Gastroesophageal sphincter (tissue), 4 donors: ENCODE measurements at regions not wholly inside any gene's neighbourhood (a gene's known extent, or its start where the extent isn't known, plus 50 kb on each side); places are given as distances from the start of the nearest gene placed in this dataset.

Experiments used
- ATAC-seq: fragments of 150-250 bp; one replicate; pipeline ENCODE4 v1.9.1; 2016; ENCODE audit warnings: mild to moderate bottlenecking, moderate library complexity
- H3K27ac ChIP-seq, 4 donors: fragments of 200-600 bp; sonication (generic) in 3 of 4; 1 replicate in 3 of 4; 2 replicates in 1 of 4; pipeline ENCODE4 v1.5.1; 2016 to 2019
- H3K27me3 ChIP-seq: fragments of 200-600 bp; sonication (generic); one replicate; pipeline ENCODE4 v1.5.1; 2019
- H3K36me3 ChIP-seq, 2 donors: fragments of 200-600 bp; sonication (generic); one replicate each; pipeline ENCODE4 v1.5.1; 2019; ENCODE audit warnings: control low read depth in 1 of 2
- H3K4me1 ChIP-seq, 3 donors: fragments of 200-600 bp; sonication (generic); 1 replicate in 2 of 3; 2 replicates in 1 of 3; pipeline ENCODE4 v1.5.1; 2016 to 2019; ENCODE audit warnings: control low read depth in 2 of 3
- H3K4me3 ChIP-seq, 2 donors: fragments of 200-600 bp; sonication (generic); one replicate each; pipeline ENCODE4 v1.5.1; 2019; ENCODE audit warnings: mild to moderate bottlenecking in 1 of 2, moderate library complexity in 1 of 2
- H3K9me3 ChIP-seq, 3 donors: fragments of 200-600 bp; sonication (generic); one replicate each; pipeline ENCODE4 v1.5.1; 2017 to 2019; ENCODE audit warnings: control low read depth in 2 of 3
- EP300 ChIP-seq: sonication (generic); formaldehyde crosslinking; IDR thresholded peaks from one replicate; pipeline ENCODE4 v1.6.1; 2017; ENCODE audit warnings: antibody characterized with exemption, mild to moderate bottlenecking
- POLR2A ChIP-seq, 2 donors: fragments of 450-650 bp; IDR thresholded peaks; one replicate each; pipeline ENCODE4 v1.6.1; 2017; ENCODE audit warnings: antibody characterized with exemption in 2 of 2, mild to moderate bottlenecking in 2 of 2, moderate library complexity in 1 of 2
- POLR2AphosphoS5 ChIP-seq: sonication (generic); formaldehyde crosslinking; IDR thresholded peaks from one replicate; pipeline ENCODE4 v1.6.1; 2017; ENCODE audit warnings: antibody characterized with exemption
- WGBS, 2 donors: methylation state at CpG; one replicate each; pipeline ENCODE4 v1.1.5; 2018; ENCODE audit warnings: low coverage in 1 of 2; 5-methylcytosine and 5-hydroxymethylcytosine counted together
- TF ChIP-seq, protein P1 (sequence below), 4 experiments: fragments of 200-600 bp in 2 of 4; fragments of 450-650 bp in 2 of 4; sonication (generic) in 1 of 4; IDR thresholded peaks; one replicate each; pipeline ENCODE4 v1.5.1; 2017 to 2019; ENCODE audit warnings: antibody characterized with exemption in 4 of 4, mild to moderate bottlenecking in 2 of 4, moderate library complexity in 2 of 4

- Histone ChIP-seq H3K4me1 (peaks cover 0 to 9% (median 0%) of the 10 kb centered on the region in 3 donors), H3K4me3 (no peak overlapping the region), H3K27ac (no peak overlapping the region), H3K9me3 (peaks cover 0 to 5% (median 0%) of the 10 kb centered on the region in 3 donors), H3K36me3 (no peaks in the 10 kb centered on the region), H3K27me3 (peaks cover under 1% of the 10 kb centered on the region)
- no peak for ATAC-seq
- TF ChIP-seq POLR2A (IDR thresholded peaks at IDR 0.05) (no peak), POLR2AphosphoS5 (no peak), EP300 (no peak)
- TF ChIP-seq, protein P1, sequence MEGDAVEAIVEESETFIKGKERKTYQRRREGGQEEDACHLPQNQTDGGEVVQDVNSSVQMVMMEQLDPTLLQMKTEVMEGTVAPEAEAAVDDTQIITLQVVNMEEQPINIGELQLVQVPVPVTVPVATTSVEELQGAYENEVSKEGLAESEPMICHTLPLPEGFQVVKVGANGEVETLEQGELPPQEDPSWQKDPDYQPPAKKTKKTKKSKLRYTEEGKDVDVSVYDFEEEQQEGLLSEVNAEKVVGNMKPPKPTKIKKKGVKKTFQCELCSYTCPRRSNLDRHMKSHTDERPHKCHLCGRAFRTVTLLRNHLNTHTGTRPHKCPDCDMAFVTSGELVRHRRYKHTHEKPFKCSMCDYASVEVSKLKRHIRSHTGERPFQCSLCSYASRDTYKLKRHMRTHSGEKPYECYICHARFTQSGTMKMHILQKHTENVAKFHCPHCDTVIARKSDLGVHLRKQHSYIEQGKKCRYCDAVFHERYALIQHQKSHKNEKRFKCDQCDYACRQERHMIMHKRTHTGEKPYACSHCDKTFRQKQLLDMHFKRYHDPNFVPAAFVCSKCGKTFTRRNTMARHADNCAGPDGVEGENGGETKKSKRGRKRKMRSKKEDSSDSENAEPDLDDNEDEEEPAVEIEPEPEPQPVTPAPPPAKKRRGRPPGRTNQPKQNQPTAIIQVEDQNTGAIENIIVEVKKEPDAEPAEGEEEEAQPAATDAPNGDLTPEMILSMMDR (IDR thresholded peaks at IDR 0.05) = no peak
- 92 to 94% methylated on average over 5 to 6 of the region's 6 CpGs for WGBS, 2 donors
Measured at GRCh38 chr10:6769704-6770417, 189.8 kb upstream of the PRKCQ start.

- WGBS, 2 donors = 23% methylated on average over 9 of the region's 11 CpGs
- Histone ChIP-seq H3K4me1 (peaks cover 0 to 9% (median 0%) of the 10 kb centered on the region in 3 donors), H3K9me3 (peaks cover 0 to 13% (median 0%) of the 10 kb centered on the region in 3 donors), H3K4me3 (no peak overlapping the region), H3K36me3 (no peaks in the 10 kb centered on the region), H3K27ac (no peak overlapping the region), H3K27me3 (peaks cover 4% of the 10 kb centered on the region)
- peak; percentile 81 for TF ChIP-seq POLR2AphosphoS5
- no peak for TF ChIP-seq POLR2A (IDR thresholded peaks at IDR 0.05)
- TF ChIP-seq, protein P1 (IDR thresholded peaks at IDR 0.05) = no peak
- no peak for TF ChIP-seq EP300
- peak; percentile 91 for ATAC-seq
Measured at GRCh38 chr10:6766131-6766801, 186.2 kb upstream of the PRKCQ start.

- TF ChIP-seq POLR2A (IDR thresholded peaks at IDR 0.05) = no peak
- TF ChIP-seq POLR2AphosphoS5 = no peak
- no peak for TF ChIP-seq EP300
- WGBS, 2 donors = 47 to 67% methylated on average over 3 to 5 of the region's 6 CpGs
- Histone ChIP-seq H3K36me3 (no peaks in the 10 kb centered on the region), H3K27me3 (peaks cover 16% of the 10 kb centered on the region), H3K4me1 (peaks cover 0 to 9% (median 0%) of the 10 kb centered on the region in 3 donors), H3K27ac (no peak overlapping the region), H3K9me3 (peaks cover 0 to 18% (median 0%) of the 10 kb centered on the region in 3 donors), H3K4me3 (no peak overlapping the region)
- ATAC-seq = no peak
Measured at GRCh38 chr10:6763423-6763822, 183.3 kb upstream of the PRKCQ start.

GRCh38 chr10:6763001-6763400 is 182.9 kb upstream of the PRKCQ start:
- H3K27ac ChIP-seq = no peak overlapping the region
- H3K4me3 ChIP-seq = no peak overlapping the region
- WGBS, 2 donors = 46 to 59% methylated on average over 5 of the region's 5 CpGs
- TF ChIP-seq, protein P1 (IDR thresholded peaks at IDR 0.05) = no peak
- no peak for TF ChIP-seq POLR2AphosphoS5
- no peak for TF ChIP-seq POLR2A (IDR thresholded peaks at IDR 0.05)
- TF ChIP-seq EP300 = no peak
- ATAC-seq = no peak
- peaks cover 20% of the 10 kb centered on the region for H3K27me3 ChIP-seq
- no peaks in the 10 kb centered on the region for H3K36me3 ChIP-seq
- H3K4me1 ChIP-seq = peaks cover 0 to 9% (median 0%) of the 10 kb centered on the region in 3 donors
- peaks cover 0 to 18% (median 0%) of the 10 kb centered on the region in 3 donors for H3K9me3 ChIP-seq

DNA sequence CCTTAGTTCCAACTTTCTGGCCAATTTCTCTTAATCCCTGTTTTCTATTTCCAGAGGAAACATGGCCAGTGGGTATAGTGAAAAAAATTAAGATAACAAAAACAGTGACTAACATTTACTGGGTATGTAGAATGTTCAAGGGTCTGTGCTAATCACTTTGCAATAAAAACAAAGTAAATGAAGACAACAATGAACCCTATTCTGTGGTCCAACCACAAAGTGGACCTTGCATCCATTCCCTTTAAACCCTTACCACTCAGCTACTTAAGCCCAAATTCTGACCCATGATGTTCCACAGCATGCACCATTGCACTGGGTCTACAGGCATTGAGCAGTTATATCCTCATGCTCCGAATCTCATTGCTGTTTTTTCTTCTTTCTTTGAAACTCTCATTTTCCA is 179.9 kb upstream of the PRKCQ start:
- H3K27ac ChIP-seq = no peak overlapping the region
- H3K36me3 ChIP-seq = no peaks in the 10 kb centered on the region
- no peak overlapping the region for H3K4me3 ChIP-seq
- peaks cover 32% of the 10 kb centered on the region for H3K27me3 ChIP-seq
- TF ChIP-seq EP300 = no peak
- TF ChIP-seq POLR2AphosphoS5 = no peak
- TF ChIP-seq, protein P1 (IDR thresholded peaks at IDR 0.05) = no peak
- TF ChIP-seq POLR2A (IDR thresholded peaks at IDR 0.05) = no peak
- H3K9me3 ChIP-seq = peaks cover 0 to 18% (median 0%) of the 10 kb centered on the region in 3 donors
- H3K4me1 ChIP-seq = no peaks in the 10 kb centered on the region
- WGBS, 2 donors = 100% methylated on average over 1 of the region's 1 CpG
- no peak for ATAC-seq
